DMS79 (cell line): ENCODE measurements at regions not wholly inside any gene's neighbourhood (a gene's known extent, or its start where the extent isn't known, plus 50 kb on each side); places are given as distances from the start of the nearest gene placed in this dataset.
A peak's percentile ranks its signal among the peaks of the same experiment; 100 is the strongest.

Source experiments
- DNase-seq: peaks from one replicate; lab custom pipeline; 2025; lab: John Stamatoyannopoulos, UW

DNA sequence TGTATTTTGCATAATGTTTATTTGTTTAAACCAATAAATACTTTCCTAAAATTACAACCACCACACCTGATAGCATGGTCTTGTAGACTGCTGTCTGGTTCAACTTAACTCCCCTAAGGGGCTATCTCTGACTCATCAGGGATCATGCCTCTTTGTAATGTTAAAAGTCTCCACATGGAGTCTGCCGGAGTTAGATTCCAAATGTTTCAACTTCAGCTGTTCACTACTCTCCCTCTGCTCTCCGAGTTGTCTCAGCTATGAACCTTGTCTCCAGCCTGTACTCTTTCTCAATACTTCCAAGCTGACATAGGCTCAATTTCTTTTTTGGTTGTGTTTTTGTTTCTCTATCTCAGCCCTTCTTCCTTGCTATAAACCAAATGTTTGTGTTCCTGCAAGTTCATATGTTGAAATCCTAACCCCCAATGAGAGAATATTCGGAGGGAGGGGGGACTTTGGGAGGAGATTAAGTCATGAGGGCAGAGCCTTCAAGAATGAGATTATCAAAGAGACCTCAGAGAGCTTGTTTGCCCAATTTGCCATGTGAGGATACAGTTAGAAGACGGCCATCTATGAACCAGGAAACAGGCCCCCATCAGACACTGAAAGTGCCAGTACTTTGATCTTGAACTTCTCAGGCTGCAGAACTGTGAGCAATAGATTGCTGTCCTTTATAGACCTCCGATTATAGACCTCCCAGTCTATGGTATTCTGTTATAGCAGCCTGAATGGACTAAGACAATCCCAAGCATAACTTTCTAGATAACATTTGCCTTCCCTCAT is 858.2 kb downstream of the VRK1 start:
- DNase-seq, result no peak

DNA sequence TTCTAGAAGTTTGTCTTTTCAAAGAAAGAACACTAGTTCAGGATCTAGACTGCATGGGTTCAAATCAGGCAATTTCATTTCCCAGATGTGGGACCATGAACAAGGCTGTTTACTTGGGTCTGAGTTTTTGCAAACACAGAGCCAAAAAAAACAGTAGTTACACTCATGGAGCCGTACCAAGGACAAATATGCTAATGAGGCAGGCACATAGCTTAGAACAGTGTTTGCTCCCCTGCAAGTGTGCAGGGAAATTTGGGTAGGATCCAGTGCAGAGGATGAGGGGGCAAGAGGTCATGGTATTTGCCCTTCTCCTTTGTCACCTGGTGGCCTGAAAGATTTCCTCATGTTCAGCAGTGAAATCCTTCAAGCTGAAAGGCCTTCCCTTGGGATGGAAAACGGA is 860.4 kb downstream of the VRK1 start:
- no peak for DNase-seq

DNA sequence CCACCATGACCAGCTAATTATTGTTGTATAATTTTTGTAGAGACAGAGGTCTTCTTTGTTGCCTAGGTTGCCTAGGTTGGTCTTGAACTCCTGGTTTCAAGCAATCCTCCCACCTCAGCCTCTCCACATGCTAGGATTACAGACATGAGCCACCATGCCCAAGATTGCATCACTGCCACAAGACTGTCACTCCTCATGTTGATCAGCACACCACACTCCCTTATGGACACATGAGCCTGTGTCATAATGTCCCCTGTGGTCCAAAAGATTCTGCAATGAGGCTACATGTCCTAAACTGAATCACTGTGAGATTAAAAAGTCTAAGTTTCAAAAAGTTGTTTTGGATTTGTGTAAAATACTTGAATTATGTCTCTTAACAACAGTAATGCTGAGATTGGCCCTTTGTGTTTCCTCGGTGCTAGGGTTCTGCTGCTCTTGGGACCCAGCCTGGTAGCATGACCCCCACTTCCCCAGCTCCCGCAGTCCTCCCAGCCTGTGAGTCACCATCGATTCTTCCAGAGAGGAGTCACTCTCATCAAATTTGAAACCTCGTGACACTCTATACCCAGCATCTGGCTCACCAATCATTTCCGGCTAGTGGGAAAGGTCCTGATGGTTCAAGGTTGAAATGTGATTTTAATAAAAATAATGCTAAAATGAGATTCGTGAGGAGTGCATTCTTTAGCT is 890.9 kb downstream of the VRK1 start:
- no peak for DNase-seq

DNA sequence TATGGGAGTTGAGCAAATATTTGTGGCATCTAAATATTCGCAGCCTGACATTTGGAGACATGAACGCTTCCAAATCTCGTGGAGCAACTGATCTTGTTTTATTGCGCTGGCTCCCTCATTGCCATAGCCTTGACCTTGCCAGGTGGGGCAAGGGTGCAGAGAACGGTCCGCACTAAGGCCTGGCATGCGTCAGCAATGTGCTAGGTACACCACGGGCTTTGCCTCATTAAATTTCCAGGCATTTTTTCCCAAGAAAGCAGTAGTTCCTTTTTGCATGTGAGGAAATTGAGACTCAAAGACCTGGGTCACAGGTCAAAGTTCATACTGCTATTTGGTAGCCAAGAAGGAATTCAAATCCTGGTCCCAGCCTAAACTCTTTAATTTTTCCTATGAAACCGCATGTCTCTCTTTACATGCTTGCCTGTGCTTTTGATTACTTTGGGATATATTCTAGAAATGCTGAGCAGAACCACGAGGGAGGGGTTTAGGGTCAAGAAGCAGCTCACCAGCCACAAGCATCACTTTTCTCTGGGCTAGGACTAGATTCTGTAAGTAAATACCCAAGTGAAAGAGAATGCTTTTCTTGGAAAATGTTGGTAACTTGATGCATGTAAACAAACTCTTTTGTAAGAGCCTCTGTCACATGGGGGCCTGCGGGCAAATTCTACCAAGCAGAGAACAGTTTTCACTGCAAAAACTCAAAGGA is 891.6 kb downstream of the VRK1 start:
- DNase-seq, result no peak

DNA sequence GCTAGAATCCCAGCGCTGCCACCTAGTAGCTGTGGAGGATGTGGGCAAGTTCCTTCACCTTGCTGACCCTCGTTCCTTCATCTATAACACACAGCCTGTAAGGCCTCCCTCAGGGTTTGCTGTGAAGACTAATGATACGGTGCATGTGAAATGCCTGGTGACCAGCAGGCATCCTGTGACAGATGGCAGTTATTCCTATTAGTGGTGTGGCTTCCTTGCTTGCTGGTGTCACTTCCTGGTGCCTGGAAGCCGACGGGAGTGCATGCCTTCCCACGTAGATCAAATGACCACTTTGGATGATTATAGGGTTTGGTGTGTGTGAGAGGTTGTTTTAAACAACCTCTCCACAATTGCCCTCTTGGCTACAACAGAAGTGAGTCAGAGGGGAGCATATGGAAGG is 894.9 kb downstream of the VRK1 start:
- no peak for DNase-seq

DNA sequence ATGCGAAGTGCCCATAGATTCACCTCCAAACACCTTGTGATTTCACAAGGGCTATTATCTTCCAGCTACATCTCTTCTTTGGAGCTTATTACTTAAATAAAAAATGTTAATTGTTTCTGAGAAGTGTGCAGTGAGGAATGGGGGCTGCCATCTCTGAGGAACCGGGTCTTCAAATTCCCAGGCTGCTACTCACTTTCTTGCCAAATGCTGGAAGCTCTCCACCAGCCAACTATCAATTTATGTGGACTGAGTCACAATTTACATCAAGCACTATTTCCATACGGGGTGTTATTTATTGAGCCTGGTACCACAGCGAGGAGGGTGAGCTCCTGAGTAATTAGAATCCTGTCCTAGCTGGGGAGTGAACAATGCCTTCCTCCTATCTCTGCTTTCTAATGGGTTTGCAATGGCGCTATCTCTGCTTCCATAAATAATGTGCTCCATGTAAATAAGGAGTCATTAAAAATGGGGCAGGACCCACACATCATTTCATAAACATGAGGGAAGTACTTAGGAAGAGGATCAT is 898.3 kb downstream of the VRK1 start:
- DNase-seq, result no peak

DNA sequence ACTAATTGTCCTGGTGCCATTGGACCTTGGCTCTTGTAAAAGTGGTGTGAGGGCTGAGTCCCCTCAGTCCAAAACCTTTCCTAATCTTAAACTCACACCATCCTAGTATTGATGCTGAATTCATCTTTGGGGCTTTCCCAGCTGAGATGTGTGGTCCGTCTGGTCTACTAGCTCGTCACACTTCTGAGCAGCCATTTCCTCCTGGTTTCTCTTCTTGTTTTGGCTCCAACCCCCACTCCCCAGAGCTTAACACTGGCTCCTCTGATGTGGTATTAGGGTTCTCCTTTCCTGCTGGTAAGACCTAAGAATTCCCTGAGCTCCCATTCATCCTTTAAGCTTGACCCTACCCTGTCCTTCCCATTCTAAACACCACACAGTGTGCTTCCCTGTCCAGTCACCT is 900.6 kb downstream of the VRK1 start:
- DNase-seq, result no peak

DNA sequence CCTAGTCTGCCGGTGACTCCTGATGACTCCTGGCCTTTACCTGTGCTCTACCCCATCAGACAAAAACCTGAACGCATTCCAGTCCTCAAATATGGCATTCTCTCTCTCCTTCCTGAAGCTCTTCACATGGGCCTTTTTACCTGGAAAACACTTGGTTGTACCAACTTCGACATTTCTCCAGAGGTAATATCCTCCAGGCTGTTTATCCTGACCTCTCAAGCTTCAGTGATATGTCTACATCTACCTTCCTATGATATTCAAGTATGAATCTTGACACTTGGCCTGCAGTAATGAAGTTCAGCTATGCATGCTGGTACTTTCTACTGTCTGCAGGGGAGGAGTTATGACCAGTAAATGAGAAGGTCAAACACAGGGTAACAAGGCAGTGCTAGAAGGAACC is 901.8 kb downstream of the VRK1 start:
- no peak for DNase-seq

DNA sequence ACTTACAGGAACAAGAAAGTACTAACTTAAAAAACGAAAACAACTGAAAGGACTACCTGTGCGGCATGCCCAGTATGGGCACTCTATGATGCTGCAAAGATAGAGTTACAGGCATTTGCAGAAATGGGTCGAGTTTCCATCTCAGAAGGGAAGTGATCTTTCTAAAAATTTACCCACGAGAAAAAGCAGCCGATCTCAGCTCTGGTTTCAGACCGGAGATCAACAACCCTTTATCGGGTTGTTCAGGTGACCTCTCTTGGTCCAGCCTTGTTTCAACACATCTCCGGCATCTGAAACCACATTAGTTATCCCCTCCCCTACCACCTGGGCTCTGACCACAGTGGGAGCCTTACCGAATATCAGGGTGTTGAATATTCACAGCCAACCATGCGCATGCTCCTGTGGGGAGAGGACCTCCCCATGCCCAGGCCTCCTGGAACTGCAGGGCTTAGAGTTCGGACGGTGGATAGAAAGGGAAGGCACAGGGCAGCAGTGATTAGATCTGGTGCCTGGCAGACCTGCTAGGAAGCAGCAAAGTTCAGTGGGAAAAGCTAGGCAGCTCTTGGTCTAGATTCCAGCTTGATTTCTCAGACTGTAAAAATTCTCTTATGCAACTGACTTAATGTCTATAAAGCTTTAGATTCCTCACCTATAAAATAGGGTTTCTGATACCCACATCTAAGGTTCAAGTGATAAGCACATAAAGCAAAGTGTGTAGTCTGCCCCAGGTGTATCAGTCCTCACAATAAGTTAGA is 906.0 kb downstream of the VRK1 start:
- DNase-seq, result no peak

DNA sequence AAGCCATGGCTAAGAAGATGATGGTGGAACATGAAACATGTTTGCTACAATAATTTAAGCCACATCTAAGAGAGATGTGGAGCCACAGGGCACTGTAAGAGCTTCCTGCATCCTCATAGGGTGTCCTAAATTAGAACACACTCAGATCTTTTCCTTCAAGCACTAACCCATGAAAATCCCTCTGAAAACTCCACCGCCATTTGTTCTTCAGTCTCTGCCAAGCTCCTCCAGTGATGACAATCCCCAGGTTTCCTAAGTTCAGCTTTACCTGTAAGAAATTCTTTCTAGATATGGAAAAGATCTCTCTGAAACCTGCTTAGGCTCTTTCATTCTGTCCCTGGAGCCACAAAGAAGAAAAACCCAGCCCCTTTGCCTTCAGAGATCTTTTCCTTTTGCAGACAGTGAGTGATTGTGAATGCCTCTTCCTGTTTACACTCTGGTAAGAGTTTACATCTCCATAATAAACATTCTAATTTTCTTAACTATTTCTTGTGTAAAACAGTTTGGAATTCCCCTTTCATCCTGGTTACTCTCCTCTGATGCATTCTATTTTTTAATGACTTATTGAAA is 907.2 kb downstream of the VRK1 start:
- DNase-seq, result no peak

DNA sequence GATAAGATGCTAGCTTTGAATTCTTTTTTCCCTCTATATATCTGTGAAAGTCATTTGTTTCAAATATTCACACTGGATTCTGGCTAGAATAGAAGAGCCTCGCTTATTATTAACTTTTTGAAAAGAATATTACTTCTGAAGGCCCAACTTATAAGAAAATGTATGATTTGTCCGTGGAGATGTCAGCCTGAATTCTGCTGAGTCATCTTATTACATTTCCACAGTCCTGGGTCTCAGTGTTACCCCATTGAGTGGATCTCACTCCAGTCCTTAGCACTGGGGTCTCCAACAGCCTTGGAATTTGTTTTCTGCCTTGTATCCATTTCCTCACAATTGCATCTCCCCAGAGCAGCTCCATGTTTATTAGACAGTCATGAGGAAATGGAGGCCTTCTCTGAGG is 907.9 kb downstream of the VRK1 start:
- no peak for DNase-seq

DNA sequence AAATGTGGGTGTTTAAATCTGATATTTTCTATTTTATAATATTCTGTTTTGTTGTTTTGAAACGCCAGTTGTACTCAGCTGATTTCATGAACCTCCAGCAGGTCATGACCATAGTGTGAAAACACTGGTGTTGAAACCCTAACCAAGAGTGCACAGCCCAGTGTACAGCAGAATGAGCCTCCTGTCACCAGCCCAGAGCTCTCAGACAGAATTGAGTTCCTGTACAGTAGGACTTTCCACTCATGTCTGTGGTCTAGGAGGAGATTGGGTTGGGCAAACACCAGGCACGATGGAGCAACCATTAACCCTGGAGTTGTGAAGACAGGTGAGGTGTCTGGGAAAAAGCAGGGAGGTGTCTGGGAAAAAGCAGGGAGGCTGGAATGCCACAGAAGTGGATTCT is 908.8 kb downstream of the VRK1 start:
- no peak for DNase-seq

DNA sequence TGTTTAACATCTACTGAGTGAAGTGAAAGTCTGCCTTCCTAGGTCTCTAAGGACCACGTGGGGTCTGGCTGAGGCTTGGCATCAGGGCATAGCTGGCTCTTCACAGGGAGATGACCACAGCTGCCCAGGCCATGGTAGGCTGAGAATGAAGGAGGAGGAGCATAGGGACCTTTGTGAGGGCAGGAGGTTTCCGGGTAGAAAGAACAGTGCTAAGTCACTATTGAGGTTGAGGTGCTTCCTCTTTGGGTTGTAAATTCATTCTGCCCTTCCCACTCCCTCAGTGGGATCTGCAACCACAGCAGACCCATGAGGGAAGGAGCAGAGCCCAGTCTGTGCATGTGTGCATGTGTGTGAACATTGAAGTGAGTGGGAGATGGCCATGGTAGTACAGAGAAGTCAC is 909.6 kb downstream of the VRK1 start:
- DNase-seq, result no peak

DNA sequence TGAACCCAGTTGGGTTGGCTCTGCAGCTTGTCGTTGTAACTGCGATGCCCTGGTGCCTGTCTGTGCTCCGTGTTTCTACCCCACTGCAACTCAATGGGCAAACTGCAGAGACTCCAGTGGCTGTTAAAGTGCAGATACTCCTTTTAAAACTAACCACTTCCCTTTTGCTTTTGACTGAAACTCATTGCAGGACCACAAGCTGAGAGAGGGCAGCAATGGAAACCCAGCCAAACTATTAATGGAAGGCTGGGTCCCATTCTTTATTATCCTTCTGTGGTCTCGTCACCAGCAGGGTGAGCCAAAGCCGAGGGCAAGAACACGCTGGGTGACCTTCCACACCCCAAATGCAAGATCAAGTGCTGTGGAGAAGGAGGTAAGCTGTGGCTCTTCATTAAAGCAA is 910.4 kb downstream of the VRK1 start:
- DNase-seq, result peak; percentile 35

DNA sequence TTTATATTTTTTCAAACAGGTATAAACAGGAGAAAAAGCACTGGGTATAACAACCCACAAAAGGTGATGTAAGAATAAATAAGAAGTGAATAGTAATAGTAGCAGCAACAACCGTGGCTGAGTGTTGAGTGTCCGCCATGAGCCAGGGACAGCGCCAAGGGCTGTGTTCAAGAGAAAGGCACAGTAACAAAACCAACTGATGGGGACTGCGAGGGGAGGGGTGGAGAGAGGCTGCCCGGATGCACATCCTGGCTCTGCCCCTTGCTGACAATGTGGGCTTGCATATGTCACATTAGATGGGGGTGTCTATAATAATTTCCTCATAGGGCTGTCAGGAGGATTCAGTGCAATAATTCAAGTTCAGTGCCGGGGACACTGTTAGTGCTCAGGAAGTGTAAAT is 912.4 kb downstream of the VRK1 start:
- DNase-seq, result no peak

DNA sequence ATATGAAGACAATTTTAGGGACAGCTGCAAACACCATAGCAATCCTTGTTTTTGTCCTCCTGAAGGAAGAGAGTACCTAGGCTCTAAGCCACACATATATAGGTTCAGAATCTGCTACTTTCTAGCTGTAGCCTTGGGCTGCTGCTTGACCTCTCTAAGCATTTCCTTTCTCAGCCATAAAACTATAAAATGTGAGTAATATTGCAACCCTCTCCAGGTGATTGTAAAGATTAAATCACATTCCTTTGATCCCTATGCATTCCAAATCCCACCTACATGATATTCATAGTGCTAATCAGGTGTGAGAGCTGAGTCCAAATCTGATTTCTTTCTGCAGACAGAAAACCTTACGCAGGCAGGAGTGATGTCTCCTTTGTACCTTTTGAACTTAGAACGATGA is 913.5 kb downstream of the VRK1 start:
- no peak for DNase-seq

DNA sequence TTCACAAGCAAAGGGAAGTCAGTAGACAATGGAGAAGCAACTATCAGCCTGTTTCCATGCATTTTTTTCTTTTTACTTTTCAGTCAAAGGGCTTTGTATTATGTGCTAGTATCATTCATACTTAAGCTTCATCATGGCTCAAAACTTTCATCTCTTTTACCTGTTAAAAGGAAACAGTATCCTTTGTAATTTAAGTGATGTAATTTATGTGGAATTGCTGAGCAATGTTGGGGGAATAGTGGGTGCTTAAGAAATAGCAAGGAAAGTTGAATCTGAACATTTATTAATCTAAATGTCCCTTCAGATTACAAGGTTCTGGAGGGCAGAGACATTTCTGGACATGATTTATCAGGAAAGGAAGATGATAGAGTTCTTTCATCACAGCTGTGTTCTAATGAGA is 915.3 kb downstream of the VRK1 start:
- DNase-seq, result no peak

DNA sequence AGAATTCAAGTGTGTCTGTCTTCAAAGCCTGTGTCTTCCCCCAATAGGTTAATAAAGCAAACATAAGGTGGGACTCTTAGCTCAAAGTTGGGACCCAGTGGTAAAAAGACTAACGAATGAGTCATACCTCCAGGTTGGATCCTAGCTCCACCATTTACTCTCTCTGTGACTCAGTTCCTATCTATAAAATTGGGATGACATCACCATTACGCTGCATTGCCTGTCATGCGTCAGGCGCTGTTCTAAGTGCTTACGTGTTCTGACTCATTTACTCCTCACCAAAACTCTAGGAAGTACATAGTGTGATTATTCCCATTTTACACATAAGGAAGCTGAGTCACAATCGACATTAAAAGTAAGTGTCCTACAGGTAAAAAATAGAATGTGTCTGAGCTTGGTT is 915.8 kb downstream of the VRK1 start:
- no peak for DNase-seq

DNA sequence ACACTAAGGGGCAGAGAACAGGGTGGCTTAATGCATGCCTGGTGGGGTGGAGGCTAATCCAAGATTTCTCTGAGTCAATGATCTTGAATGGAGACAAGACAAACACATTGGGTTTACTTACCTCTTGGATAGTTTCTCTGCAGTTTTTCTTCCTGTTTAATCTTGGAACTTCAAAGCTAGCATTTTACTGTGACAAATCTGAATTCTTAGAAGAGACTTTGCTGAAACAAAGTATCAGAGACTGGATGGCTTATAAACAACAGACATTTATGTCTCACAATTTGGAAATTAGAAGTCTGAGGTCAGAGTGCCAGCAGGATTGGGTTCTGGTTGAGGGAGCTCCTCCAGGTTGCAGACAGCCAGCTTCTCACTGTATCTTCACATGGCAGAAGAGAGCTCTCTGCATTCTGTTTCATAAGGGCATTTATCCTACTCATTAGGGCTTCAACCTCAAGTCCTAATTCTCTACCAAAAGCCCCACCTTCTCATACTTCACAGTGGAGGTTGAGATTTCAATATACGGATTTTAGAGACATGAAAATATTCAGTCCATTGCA is 921.8 kb downstream of the VRK1 start:
- no peak for DNase-seq

DNA sequence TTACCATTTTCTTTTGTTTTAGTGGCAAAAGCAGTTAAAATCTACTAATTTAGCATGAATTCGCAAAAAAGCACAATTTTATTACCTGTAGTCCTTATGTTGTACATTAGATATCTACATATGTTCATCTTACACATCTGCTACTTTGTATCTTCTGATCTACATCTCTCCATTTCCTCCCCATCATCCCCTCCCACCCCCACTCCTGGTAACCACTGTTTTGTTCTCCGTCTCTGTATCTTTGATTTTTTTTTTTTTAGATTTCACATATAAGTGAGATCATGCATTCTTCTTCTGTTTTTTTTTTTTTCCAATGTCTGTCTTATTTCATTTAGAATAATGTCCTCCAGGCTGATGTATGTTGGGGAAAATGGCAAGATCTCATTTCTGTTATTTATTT is 922.7 kb downstream of the VRK1 start:
- DNase-seq, result no peak

DNA sequence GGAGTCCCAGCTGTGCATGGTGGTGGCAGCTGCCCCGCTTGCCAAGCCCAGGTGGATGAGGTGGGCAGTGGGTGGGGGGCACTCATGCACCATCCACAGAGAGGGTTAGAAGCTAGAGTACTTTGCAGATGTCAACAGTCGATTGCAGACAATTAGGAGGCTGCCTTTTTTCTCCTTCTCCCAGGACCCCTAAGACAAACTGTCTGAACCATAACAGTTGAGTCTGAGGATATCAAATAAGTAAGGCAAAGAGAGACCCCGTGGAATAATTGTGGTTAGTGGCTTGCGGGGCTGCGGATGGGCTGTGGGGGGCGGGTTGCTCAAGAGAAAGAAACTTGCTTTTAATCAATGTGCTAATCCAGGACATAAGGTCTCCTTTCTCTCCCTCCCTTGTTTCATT is 926.2 kb downstream of the VRK1 start:
- no peak for DNase-seq

DNA sequence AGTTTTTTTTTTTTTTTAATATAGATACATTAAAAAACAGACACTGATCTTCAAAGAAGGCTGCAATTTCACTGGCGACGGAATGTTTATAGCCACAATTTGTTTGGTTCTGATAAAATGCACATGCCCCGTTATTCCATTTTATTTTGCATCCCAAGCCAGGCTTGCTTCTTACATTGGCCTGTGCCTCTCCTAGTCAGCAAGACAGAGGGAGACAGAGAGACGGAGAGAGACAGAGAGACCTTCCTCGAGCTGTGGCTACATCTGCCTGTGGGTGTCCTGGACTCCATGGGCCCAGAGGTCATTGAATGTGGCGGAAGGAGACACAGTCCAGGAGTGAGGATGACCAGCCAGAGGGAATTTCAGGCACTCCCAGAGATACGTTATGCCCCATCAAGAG is 926.6 kb downstream of the VRK1 start:
- DNase-seq, result no peak
